ENCODE measurements at regions not wholly inside any gene's neighbourhood (a gene's known extent, or its start where the extent isn't known, plus 50 kb on each side); places are given as distances from the start of the nearest gene placed in this dataset.

DNA sequence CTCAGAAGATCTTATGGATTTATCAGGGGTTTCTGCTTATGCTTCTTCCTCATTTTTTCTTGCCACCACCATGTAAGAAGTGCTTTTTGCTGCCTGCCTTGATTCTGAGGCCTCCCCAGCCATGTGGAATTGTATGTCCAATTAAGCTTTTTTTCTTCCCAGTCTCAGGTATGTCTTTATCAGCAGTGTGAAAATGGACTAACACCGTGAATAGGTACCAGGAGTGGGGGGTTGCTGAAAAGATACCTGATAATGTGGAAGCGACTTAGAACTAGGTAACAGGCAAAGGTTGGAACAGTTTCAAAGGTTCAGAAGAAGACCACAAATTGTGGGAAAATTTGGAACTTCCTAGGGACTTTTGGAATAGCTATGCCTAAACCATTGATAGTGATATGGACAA lies 1222.5 kb upstream of the NUDT12 start:
- TF ChIP-seq, protein P1, sequence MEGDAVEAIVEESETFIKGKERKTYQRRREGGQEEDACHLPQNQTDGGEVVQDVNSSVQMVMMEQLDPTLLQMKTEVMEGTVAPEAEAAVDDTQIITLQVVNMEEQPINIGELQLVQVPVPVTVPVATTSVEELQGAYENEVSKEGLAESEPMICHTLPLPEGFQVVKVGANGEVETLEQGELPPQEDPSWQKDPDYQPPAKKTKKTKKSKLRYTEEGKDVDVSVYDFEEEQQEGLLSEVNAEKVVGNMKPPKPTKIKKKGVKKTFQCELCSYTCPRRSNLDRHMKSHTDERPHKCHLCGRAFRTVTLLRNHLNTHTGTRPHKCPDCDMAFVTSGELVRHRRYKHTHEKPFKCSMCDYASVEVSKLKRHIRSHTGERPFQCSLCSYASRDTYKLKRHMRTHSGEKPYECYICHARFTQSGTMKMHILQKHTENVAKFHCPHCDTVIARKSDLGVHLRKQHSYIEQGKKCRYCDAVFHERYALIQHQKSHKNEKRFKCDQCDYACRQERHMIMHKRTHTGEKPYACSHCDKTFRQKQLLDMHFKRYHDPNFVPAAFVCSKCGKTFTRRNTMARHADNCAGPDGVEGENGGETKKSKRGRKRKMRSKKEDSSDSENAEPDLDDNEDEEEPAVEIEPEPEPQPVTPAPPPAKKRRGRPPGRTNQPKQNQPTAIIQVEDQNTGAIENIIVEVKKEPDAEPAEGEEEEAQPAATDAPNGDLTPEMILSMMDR (IDR thresholded peaks at IDR 0.05; ENCODE audit: low read depth, low read length, missing control alignments): no peak
- no peak for DNase-seq (ENCODE audit: low read depth)
- no peak overlapping the region for H3K4me3 ChIP-seq (ENCODE audit: low read depth, low read length)

DNA sequence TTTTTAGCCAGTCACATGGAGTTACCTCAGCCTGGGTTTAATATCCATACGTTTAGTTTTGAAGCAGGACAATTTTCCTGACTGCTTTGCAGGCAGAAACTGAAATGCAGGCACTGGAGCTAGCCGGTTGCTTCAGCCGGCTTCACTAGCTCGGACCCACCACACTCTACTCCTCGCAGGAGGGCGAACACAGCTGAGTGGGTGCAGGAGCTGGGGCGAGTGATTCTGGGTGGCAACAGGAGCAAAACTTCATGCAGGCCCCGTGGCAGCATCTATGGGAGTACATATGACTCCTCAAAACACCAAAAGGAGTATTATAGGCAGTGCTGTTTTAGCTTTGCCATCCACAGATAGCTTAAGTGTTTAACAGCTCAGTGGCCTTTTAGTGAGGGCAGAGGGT lies 1211.8 kb upstream of the NUDT12 start:
- TF ChIP-seq, protein P1 (IDR thresholded peaks at IDR 0.05; ENCODE audit: low read depth, low read length, missing control alignments): no peak
- no peak for DNase-seq (ENCODE audit: low read depth)
- H3K4me3 ChIP-seq (ENCODE audit: low read depth, low read length): no peak overlapping the region

DNA sequence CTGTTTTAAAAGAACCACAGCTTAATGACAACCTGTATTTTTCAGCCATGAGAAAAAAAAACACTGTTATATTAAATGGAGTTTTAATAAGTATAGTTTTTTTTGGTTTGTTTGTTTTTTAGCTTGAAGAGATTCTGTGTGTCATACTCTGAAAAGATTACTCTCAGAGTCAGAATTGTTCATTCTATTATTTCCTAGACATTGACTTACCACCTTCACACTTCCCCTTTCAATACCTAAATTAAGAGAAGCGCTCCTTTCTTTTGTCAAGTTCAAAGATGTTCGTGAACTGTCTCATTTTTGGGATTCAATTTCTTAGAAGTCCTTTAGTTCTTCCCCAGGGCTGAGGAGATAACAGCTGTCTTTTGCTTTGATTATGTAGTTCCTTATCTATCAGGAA lies 1201.6 kb upstream of the NUDT12 start:
- no peak for DNase-seq (ENCODE audit: low read depth)
- TF ChIP-seq, protein P1 (IDR thresholded peaks at IDR 0.05; ENCODE audit: low read depth, low read length, missing control alignments): no peak
- no peak overlapping the region for H3K4me3 ChIP-seq (ENCODE audit: low read depth, low read length)

DNA sequence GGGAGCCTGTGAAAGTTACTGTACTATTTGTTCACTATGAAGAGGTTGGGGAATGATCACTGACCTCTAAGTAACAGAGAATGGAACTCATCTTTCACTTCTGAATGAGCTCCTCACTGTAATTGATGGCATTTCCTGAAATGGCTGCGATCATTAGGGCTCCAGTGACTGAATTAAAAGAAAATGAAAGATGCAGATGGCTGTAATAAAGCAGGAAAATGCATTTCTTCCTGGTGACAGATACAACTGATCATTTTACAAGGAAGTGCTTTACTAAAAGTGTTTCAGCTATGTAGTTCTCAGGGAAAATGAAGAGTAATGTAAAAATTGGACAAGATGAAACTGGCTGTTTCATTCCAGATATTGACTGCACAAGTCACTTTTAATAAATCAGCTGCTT lies 1200.6 kb upstream of the NUDT12 start:
- TF ChIP-seq, protein P1 (IDR thresholded peaks at IDR 0.05; ENCODE audit: low read depth, low read length, missing control alignments): no peak
- DNase-seq (ENCODE audit: low read depth): no peak
- H3K4me3 ChIP-seq (ENCODE audit: low read depth, low read length): no peak overlapping the region

DNA sequence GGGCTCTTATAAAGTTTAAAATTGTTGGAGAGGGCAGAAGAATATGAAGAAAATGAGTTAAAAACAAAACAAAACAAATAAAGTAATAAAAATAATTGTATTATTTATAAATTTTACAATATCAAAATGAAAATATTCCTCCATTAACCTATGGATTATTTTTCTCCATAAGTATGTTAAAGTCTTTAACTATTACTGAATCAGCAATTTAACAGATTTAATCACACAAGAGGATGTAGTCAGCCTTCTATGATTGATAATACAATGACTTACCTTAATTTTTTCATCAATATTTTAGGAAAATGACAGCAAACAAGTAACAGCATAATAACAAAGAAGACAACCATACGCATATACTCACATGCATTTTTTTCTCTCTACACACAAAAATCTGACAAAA lies 1195.3 kb upstream of the NUDT12 start:
- TF ChIP-seq, protein P1 (IDR thresholded peaks at IDR 0.05; ENCODE audit: low read depth, low read length, missing control alignments): no peak
- H3K4me3 ChIP-seq (ENCODE audit: low read depth, low read length): no peak overlapping the region
- DNase-seq (ENCODE audit: low read depth): no peak

DNA sequence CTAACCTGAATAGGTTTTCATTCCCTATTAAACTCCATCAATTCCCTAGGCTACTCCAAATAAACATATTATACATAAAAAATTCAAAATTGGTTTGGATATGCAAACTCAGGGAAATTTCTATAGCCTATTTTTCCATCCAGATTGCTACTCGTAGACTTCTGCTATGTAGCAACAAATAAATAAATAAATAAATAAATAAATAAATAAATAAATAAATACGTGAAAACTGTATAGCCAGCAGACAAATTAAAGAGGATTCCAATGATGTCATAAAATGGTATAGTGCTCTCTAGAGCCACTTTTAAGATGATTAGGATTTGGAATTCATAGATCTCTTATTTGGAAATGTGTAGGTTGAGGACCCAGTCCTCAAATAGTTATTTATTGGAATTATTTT lies 1193.2 kb upstream of the NUDT12 start:
- TF ChIP-seq, protein P1 (IDR thresholded peaks at IDR 0.05; ENCODE audit: low read depth, low read length, missing control alignments): no peak
- H3K4me3 ChIP-seq (ENCODE audit: low read depth, low read length): no peak overlapping the region
- no peak for DNase-seq (ENCODE audit: low read depth)

DNA sequence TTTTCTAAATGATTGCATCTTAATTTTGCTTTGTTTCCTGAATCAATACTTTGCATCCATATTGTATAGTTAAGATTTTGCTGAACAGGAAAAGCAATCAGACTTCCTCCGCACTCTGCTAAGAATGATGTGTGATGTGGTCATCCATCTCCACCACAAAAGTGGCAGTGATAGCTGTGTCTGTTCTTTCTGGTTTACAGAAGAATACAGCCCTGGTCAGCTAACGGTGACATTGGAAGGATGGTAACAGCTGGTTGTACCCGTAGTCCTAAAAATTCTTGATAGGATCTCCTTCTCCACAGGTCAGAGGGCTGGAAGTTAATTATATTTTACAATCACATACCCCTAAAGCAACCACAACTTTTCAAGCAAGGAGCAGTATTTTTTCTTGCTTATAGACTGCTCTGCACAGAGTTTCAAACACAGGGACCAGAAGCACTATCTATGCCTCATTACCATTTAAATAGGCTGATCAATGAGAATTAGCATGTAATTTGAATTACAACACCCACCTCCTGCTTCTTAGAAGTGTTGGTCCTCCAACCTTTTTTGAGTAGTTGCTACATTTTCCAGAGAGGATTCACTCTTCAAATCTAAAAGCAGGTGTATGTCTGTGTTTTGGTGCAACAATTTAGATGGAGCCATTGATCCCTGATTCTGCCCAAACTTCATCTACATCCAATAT lies 1191.9 kb upstream of the NUDT12 start:
- no peak overlapping the region for H3K4me3 ChIP-seq (ENCODE audit: low read depth, low read length)
- DNase-seq (ENCODE audit: low read depth): no peak
- TF ChIP-seq, protein P1 (IDR thresholded peaks at IDR 0.05; ENCODE audit: low read depth, low read length, missing control alignments): no peak

Data from GM12864 (cell line).